ENCODE measurements at regions not wholly inside any gene's neighbourhood (a gene's known extent, or its start where the extent isn't known, plus 50 kb on each side); places are given as distances from the start of the nearest gene placed in this dataset.

- Histone ChIP-seq H3K79me1 (ENCODE audit: low read depth, low read length) (no peaks in the 10 kb centered on the region), H3K18ac (ENCODE audit: extremely low read depth, low read length) (peak overlapping the region; percentile 97), H2BK120ac (replicated peaks; ENCODE audit: low read depth, low read length) (peak overlapping the region; percentile 49), H3K4me2 (ENCODE audit: insufficient read depth in 1 of 2, low read depth in 2 of 2, low read length in 2 of 2) (peak overlapping the region; percentile 94), H4K8ac (ENCODE audit: extremely low read depth, insufficient read depth, low read length) (peak overlapping the region; percentile 83; the same call in 1 of the 2 replicates), H2BK20ac (ENCODE audit: low read length) (peak overlapping the region; percentile 98), H2BK5ac (ENCODE audit: low read depth, low read length) (peak overlapping the region; percentile 100), H4K91ac (replicated peaks; ENCODE audit: insufficient read length, low read length) (peak overlapping the region; percentile 98), H3K36me3 (ENCODE audit: control insufficient read depth in 2 of 4, insufficient read depth in 4 of 4, low read length in 3 of 4) (peaks cover 0 to 4% (median 0%) of the 10 kb centered on the region in 4 experiments; a peak in 1 of 8 replicates), H2AK5ac (ENCODE audit: low read depth, low read length) (peak overlapping the region; percentile 96), H2AFZ (ENCODE audit: low read length) (no peak overlapping the region), H3K14ac (ENCODE audit: insufficient read length) (peak overlapping the region; percentile 67), H4K20me1 (replicated peaks in 1 of 2; ENCODE audit: control insufficient read depth in 1 of 2, insufficient read depth in 2 of 2, low read length in 2 of 2) (no peaks in the 10 kb centered on the region), H4K5ac (ENCODE audit: insufficient read length, low read depth, low read length) (peak overlapping the region; percentile 89), H3K79me2 (ENCODE audit: control insufficient read depth in 1 of 2, insufficient read depth in 2 of 2, low read length in 2 of 2) (no peaks in the 10 kb centered on the region), H3K9me3 (ENCODE audit: insufficient read depth in 2 of 2, low read depth in 1 of 2, low read length in 1 of 2) (peaks cover 7% of the 10 kb centered on the region in 2 experiments; a peak in 3 of 4 replicates), H3K9ac (replicated peaks in 1 of 4; ENCODE audit: extremely low read depth in 1 of 4, low read depth in 3 of 4, low read length in 3 of 4) (peak overlapping the region; percentile 61 to 79 (median 74)), H3K4ac (replicated peaks; ENCODE audit: insufficient read length, low read depth, low read length) (peak overlapping the region; percentile 54), H3K27ac (ENCODE audit: low read depth, low read length) (peak overlapping the region; percentile 95), H2BK12ac (ENCODE audit: low read depth, low read length) (peak overlapping the region; percentile 95), H3K4me1 (replicated peaks in 1 of 4; ENCODE audit: control insufficient read depth in 3 of 4, insufficient read depth in 4 of 4, low read length in 3 of 4) (peaks cover 9 to 32% (median 20%) of the 10 kb centered on the region in 4 experiments), H3K4me3 (ENCODE audit: extremely low read depth in 1 of 4, insufficient read depth in 2 of 4, low read depth in 3 of 4, low read length in 4 of 4) (peak overlapping the region; percentile 44 to 63 (median 52)), H3K56ac (replicated peaks; ENCODE audit: insufficient read length, low read depth, low read length) (peak overlapping the region; percentile 96), H2BK15ac (ENCODE audit: low read length) (peak overlapping the region; percentile 98; the same call in 1 of the 2 replicates), H3K23me2 (ENCODE audit: low read depth, low read length) (peaks cover 18% of the 10 kb centered on the region), H3K27me3 (replicated peaks in 1 of 4; ENCODE audit: control insufficient read depth in 3 of 4, extremely low read depth in 1 of 4, insufficient read depth in 3 of 4, low read length in 3 of 4) (no peaks in the 10 kb centered on the region), H3K23ac (ENCODE audit: insufficient read length) (no peak overlapping the region)
- CTCF ChIA-PET (ENCODE audit: partially characterized antibody), result interaction anchor here (0.7 to 4.3 kb wide), 29 partner anchors 9 to 428 kb away, joined by 3 to 25 read pairs (median 5); no protein-coding TSS in a partner anchor
- DNase-seq (ENCODE audit: low read depth in 1 of 2, low spot score in 2 of 2), result peak in 1 of 2 experiments; percentile 59
- POLR2A ChIA-PET (ENCODE audit: partially characterized antibody), result interaction anchor here (0.6 to 3.7 kb wide), 43 partner anchors 8 to 850 kb away, joined by 3 to 29 read pairs (median 4); partner anchors contain the start of genes RBPJ, SLC34A2 and SMIM20
- FAIRE-seq, result no peak
- TF ChIP-seq CTCF (IDR thresholded peaks at IDR 0.05; ENCODE audit: control extremely low read depth in 1 of 3, insufficient read depth in 1 of 3, low read depth in 1 of 3, low read length in 3 of 3) (no peak), TAF7 (optimal IDR thresholded peaks at IDR 0.05; ENCODE audit: borderline replicate concordance, low read depth, low read length) (peak; percentile 3), POLR2A (IDR thresholded peaks at IDR 0.05; ENCODE audit: control extremely low read depth in 1 of 2, low read depth in 2 of 2, low read length in 2 of 2) (peak in 1 of 2 experiments; percentile 48; a peak in 2 of 3 replicates), EZH2 (IDR thresholded peaks at IDR 0.05; ENCODE audit: low read depth, low read length, severe bottlenecking) (no peak)
- WGBS, 2 experiments (ENCODE audit: extremely low coverage in 1 of 2, insufficient coverage in 1 of 2, insufficient read length in 1 of 2, insufficient replicate concordance in 2 of 2, low coverage in 1 of 2, low lambda C conversion rate in 2 of 2, missing lambda C conversion rate in 1 of 2), result 7% methylated on average over 18 of the region's 18 CpGs; no CpG with 5 or more reads in 1 of the 2 experiments
These were observed 115.6 kb downstream of the SMIM20 start for GRCh38 chr4:26029568-26030131.

All from H1 (cell line).